GM12892 (cell line): ENCODE measurements at regions not wholly inside any gene's neighbourhood (a gene's known extent, or its start where the extent isn't known, plus 50 kb on each side); places are given as distances from the start of the nearest gene placed in this dataset.

Experiments used
- POLR2A ChIP-seq: IDR thresholded peaks from 2 replicates; pipeline ENCODE4 v1.6.1; 2011; ENCODE audit warnings: low read depth, low read length, control low read depth
- POLR2AphosphoS5 ChIP-seq: IDR thresholded peaks from 2 replicates; pipeline ENCODE4 v1.6.1; 2011; ENCODE audit warnings: low read depth, low read length, control low read depth

- TF ChIP-seq POLR2A, result no peak
- TF ChIP-seq POLR2AphosphoS5, result no peak
These were observed 250.4 kb downstream of the TMA16 start for GRCh38 chr4:163744861-163745260.
